GM18498 (cell line): ENCODE measurements at regions not wholly inside any gene's neighbourhood (a gene's known extent, or its start where the extent isn't known, plus 50 kb on each side); places are given as distances from the start of the nearest gene placed in this dataset.
"Not testable (repeated sequence)": the region's sequence is repeated elsewhere in the genome, so short reads cannot be mapped to it uniquely, and the experiment has no call there.

Source experiments
- ATAC-seq: cut with Tn5 transposase; IDR thresholded peaks from one replicate; pipeline ENCODE4 v1.9.1; 2021; ENCODE audit warnings: mild to moderate bottlenecking, moderate library complexity; ENCODE audit not compliant: unreplicated experiment

- no peak for ATAC-seq
These were observed 138.0 kb upstream of the ZNF217 start for GRCh38 chr20:53731595-53731994.

GRCh38 chr20:53728359-53728758 is 134.7 kb upstream of the ZNF217 start:
- ATAC-seq = no peak

GRCh38 chr20:53727239-53727638 is 133.6 kb upstream of the ZNF217 start:
- ATAC-seq = not testable (repeated sequence)

- no peak for ATAC-seq
These were observed 131.9 kb upstream of the ZNF217 start for GRCh38 chr20:53725575-53725970.

- no peak for ATAC-seq
These were observed 130.0 kb upstream of the ZNF217 start for GRCh38 chr20:53723621-53724020.

- no peak for ATAC-seq
These were observed 129.4 kb upstream of the ZNF217 start for GRCh38 chr20:53723045-53723444.

- no peak for ATAC-seq
These were observed 128.9 kb upstream of the ZNF217 start for GRCh38 chr20:53722515-53723036.

- ATAC-seq = not testable (repeated sequence)
These were observed 127.9 kb upstream of the ZNF217 start for GRCh38 chr20:53721445-53721963.

- ATAC-seq = not testable (repeated sequence)
These were observed 125.6 kb upstream of the ZNF217 start for GRCh38 chr20:53719171-53719803.

- ATAC-seq = no peak
These were observed 124.7 kb upstream of the ZNF217 start for GRCh38 chr20:53718142-53719021.

GRCh38 chr20:53716395-53716794 is 122.8 kb upstream of the ZNF217 start:
- no peak for ATAC-seq

GRCh38 chr20:53714524-53714923 is 120.9 kb upstream of the ZNF217 start:
- ATAC-seq = no peak

- ATAC-seq = no peak
These were observed 119.9 kb upstream of the ZNF217 start for GRCh38 chr20:53713328-53714056.

- ATAC-seq = no peak
These were observed 118.8 kb upstream of the ZNF217 start for GRCh38 chr20:53712212-53712977.

- ATAC-seq = no peak
These were observed 117.9 kb upstream of the ZNF217 start for GRCh38 chr20:53711333-53712211.

GRCh38 chr20:53708129-53708968 is 114.7 kb upstream of the ZNF217 start:
- ATAC-seq = peak; percentile 74

- ATAC-seq = peak; percentile 36
These were observed 113.9 kb upstream of the ZNF217 start for GRCh38 chr20:53707371-53708055.
